ENCODE measurements at regions not wholly inside any gene's neighbourhood (a gene's known extent, or its start where the extent isn't known, plus 50 kb on each side); places are given as distances from the start of the nearest gene placed in this dataset.

DNA sequence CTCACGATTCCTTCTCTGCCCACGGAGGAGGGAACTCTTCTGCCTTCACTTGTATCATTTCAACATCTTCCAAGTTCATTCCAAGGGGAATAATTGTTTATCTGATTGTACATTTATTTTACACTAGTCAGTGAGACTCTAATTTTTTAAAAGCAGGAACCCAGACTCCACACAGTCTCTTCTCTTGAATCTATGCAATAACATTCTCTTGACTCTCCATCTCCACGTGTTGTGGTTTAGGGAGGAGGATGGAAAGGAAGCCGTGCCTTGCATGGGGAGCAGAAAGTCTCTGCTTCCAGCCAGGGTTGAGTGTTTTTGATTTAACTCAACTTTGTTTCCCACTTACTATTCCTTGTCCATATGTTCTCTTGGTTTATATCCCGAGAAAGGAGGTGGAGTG is 131.1 kb upstream of the RIOK3 start:
- Histone ChIP-seq H2AK5ac (ENCODE audit: insufficient read length, low read length) (no peak overlapping the region), H3K4ac (ENCODE audit: low read depth, low read length) (no peak overlapping the region), H3K18ac (ENCODE audit: insufficient read length, low read depth, low read length) (no peak overlapping the region), H3T11ph (ENCODE audit: low read length) (no peak overlapping the region), H4K5ac (ENCODE audit: insufficient read length, low read depth, low read length) (no peak overlapping the region), H3K79me2 (ENCODE audit: insufficient read depth, low read length) (no peaks in the 10 kb centered on the region), H2BK120ac (ENCODE audit: low read depth, low read length, poor library complexity, severe bottlenecking) (no peak overlapping the region), H2BK5ac (ENCODE audit: insufficient read length, low read length) (no peak overlapping the region), H4K20me1 (ENCODE audit: control insufficient read depth, insufficient read depth, insufficient read length) (no peaks in the 10 kb centered on the region), H3K14ac (ENCODE audit: insufficient read depth, low read length) (no peak overlapping the region), H2BK12ac (ENCODE audit: insufficient read length, low read depth, low read length) (no peak overlapping the region), H2AFZ (ENCODE audit: low read length) (no peak overlapping the region), H3K79me1 (ENCODE audit: insufficient read depth, low read depth, low read length, poor library complexity, severe bottlenecking) (no peaks in the 10 kb centered on the region), H3K23ac (ENCODE audit: insufficient read length, low read depth, low read length) (no peak overlapping the region), H3K9ac (ENCODE audit: extremely low read depth, insufficient read length, low read length) (no peak overlapping the region), H3K4me2 (ENCODE audit: insufficient read depth, insufficient read length, low read length) (no peak overlapping the region), H2BK20ac (ENCODE audit: low read depth, low read length, poor library complexity, severe bottlenecking) (no peak overlapping the region), H3K27me3 (ENCODE audit: insufficient read depth, low read length) (no peaks in the 10 kb centered on the region; the same call in 1 of the 2 replicates), H3K4me1 (ENCODE audit: insufficient read depth, low read length) (0 out of 2 replicates have a peak, but pooled peaks cover 2% of the 10 kb centered on the region), H3K56ac (ENCODE audit: insufficient read length, low read depth, low read length) (no peak overlapping the region), H3K9me3 (ENCODE audit: control insufficient read depth, low read depth, low read length) (no peaks in the 10 kb centered on the region), H4K91ac (ENCODE audit: insufficient read length, low read depth, low read length) (no peak overlapping the region), H4K8ac (replicated peaks; ENCODE audit: insufficient read length, low read depth, low read length) (no peak overlapping the region), H3K23me2 (ENCODE audit: insufficient read length, low read depth, low read length, poor library complexity, severe bottlenecking) (no peaks in the 10 kb centered on the region), H3K27ac (ENCODE audit: insufficient read length, low read depth, low read length) (no peak overlapping the region), H2BK15ac (ENCODE audit: low read depth, low read length) (no peak overlapping the region)
- Mint-ChIP-seq H3K4me3 (no peak overlapping the region), H3K36me3 (ENCODE audit: insufficient read depth in 1 of 3, low read depth in 3 of 3) (peaks cover 0 to 2% (median 0%) of the 10 kb centered on the region in 3 experiments; a peak in 1 of 7 replicates), H3K4me1 (peaks cover 18 to 19% of the 10 kb centered on the region in 2 experiments), H3K9me3 (no peaks in the 10 kb centered on the region; a peak in 1 of 5 replicates), H3K27ac (no peak overlapping the region), H3K27me3 (ENCODE audit: low read depth) (peaks cover 7% of the 10 kb centered on the region)
- DNase-seq = no peak
- no peak for TF ChIP-seq CTCF (conservative IDR thresholded peaks at IDR 0.05)
- WGBS (ENCODE audit: extremely low coverage, insufficient read length, low lambda C conversion rate) = no CpG with 5 or more reads among the region's 5 CpGs
